Ectodermal cell (in vitro differentiated cells): ENCODE measurements at regions not wholly inside any gene's neighbourhood (a gene's known extent, or its start where the extent isn't known, plus 50 kb on each side); places are given as distances from the start of the nearest gene placed in this dataset.
"Not testable (repeated sequence)": the region's sequence is repeated elsewhere in the genome, so short reads cannot be mapped to it uniquely, and the experiment has no call there.

Source experiments
- H3K27ac ChIP-seq: 2 replicates; pipeline ENCODE4 v1.7.0; 2013; ENCODE audit warnings: mild to moderate bottlenecking, low read depth, low read length; ENCODE audit not compliant: insufficient read depth, poor library complexity, severe bottlenecking
- H3K27me3 ChIP-seq: 2 replicates; pipeline ENCODE4 v1.7.0; 2013; ENCODE audit warnings: mild to moderate bottlenecking, low read length; ENCODE audit not compliant: insufficient read depth, control insufficient read depth, poor library complexity, severe bottlenecking
- H3K36me3 ChIP-seq: one replicate; pipeline ENCODE4 v1.7.0; 2013; ENCODE audit warnings: low read length; ENCODE audit not compliant: control insufficient read depth, insufficient read depth
- H3K4me1 ChIP-seq: one replicate; pipeline ENCODE4 v1.7.0; 2013; ENCODE audit warnings: low read length; ENCODE audit not compliant: control insufficient read depth, insufficient read depth
- H3K4me3 ChIP-seq: 2 replicates; pipeline ENCODE4 v1.7.0; 2013; ENCODE audit warnings: low read depth, low read length, control low read depth; ENCODE audit not compliant: insufficient read depth
- H3K9me3 ChIP-seq: 2 replicates; pipeline ENCODE4 v1.7.0; 2013; ENCODE audit warnings: mild to moderate bottlenecking, low read length, moderate library complexity; ENCODE audit not compliant: control insufficient read depth
- WGBS, 2 experiments: methylation state at CpG; one replicate each; pipeline ENCODE4 v1.1.7; 2013; ENCODE audit warnings: missing lambda C conversion rate in 2 of 2; 5-methylcytosine and 5-hydroxymethylcytosine counted together

DNA sequence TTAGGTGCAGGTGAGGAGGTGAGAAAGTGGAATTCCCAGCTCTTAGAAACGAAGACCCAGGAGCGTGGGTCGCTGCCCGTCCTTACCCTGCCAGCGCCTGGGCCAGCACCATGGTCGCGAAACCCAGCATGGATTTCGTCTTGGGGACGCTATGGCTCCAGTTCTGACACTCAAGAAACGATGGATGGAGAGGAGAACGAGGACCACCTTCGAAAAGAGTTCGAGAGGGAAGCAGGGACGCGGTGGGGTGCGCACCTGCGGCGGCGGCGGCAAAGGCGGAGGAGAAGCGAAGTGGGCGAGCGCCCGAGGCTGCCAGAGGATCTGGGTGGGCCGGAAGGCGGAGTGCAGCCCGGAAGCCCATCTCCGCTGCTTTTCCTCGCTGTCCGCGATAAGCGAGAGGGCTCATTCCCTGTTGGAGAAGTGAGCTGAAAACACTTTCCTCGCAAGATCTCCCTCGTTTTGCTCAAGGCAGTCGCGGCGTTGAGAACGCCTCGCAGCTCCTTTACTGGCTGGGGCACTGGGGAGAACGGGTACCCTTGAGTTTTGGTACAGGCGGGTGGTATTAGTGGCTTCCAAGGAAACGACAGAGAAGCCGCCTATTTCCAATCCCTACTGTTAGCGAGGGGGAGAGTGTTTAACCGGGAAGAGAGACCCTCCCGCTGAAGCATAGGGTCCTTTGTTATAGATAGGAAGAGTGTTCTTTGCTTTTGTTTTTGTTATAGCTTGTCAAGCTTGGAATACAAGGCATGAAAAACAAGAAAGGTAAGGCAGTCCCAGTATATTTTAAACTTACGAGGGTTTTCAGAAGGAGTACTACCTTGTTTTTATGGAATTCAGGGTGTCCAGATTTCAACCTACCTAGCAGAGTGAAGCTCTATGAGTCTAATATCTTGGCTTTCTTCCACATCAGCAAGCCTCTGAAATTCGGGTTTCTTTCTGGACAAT is 109.5 kb downstream of the TRIM27 start:
- Histone ChIP-seq H3K27me3 (peaks cover 100% of the 10 kb centered on the region), H3K27ac (no peak overlapping the region), H3K4me1 (no peaks in the 10 kb centered on the region), H3K4me3 (peak overlapping the region; percentile 30), H3K36me3 (no peaks in the 10 kb centered on the region), H3K9me3 (no peaks in the 10 kb centered on the region)
- 2% methylated on average over 49 of the region's 49 CpGs for WGBS, 2 experiments

DNA sequence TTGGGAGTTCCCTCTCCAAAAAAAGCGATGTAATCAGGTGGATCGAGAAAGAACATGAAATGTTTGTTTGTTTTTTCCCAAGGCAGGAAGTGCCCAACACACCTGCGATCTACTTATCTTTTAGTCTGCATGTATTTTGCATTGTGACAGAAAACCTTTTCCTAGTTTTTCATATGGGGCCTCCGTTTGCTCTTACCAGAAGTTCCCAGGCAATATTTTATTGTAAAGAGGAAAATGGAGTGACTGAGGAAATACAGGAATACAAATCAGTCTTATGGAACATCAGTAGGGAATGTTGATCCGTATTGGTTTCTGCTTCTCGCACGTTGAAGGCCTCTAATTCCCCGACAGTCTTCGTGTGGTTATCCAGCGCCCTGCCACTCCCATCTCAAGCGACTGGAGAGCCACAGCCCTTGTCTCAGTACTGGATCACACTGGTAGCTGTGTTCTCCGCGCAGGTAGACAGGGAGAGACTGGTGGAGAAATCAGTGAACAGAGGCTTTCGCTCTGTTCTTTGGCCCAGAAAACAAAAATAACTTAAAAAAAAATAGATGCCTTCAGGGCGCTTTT is 107.4 kb downstream of the TRIM27 start:
- 30 to 32% methylated on average over 15 of the region's 15 CpGs for WGBS, 2 experiments
- H3K4me3 ChIP-seq, result no peak overlapping the region
- no peak overlapping the region for H3K27ac ChIP-seq

DNA sequence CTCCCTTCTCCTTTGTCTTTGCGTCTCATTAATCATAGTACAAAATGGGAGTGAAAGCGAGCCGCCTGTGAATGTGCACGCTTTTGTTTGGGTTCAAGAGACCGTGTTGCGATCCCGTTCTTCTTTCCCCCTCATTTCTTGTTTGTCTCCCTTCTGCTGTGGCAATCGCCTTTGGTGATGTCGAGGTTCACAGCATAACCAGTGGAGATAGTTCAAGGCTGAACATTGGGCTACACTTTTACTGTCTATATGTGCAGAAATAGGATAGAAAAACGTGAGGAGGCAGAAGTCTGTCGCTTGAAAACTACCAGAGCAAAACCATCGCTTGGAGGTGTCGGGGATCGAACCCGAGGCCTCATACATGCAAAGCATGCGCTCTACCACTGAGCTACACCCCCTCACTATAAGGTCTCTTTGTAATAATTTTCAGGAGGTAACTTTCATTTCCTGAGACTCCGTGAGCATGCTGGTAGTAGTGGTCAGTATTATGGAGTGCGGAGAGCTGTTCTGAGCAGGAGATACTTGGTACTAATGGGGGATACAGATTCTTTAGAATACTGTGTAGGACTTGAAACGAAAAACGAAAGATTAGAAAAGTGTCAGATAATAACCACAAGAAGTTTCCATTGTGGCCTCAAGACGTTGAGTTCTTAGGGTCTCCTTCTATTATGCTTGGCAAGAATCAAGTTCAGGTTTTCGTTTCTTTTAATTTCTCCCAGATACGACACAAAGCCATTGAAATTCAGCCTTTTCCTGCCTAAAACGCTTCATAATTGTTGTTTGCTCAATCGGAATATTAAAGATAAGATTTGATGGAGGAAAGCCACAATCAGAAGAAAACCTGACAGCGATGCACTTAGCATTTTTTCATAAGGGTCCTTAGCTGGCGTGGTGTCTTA is 106.6 kb downstream of the TRIM27 start:
- H3K4me1 ChIP-seq, result no peaks in the 10 kb centered on the region
- H3K9me3 ChIP-seq, result no peaks in the 10 kb centered on the region
- H3K27me3 ChIP-seq, result peaks cover 88% of the 10 kb centered on the region
- WGBS, 2 experiments, result 5 to 7% methylated on average over 27 of the region's 27 CpGs
- no peak overlapping the region for H3K27ac ChIP-seq
- H3K4me3 ChIP-seq, result no peak overlapping the region
- no peaks in the 10 kb centered on the region for H3K36me3 ChIP-seq

More for the DNA sequence above, 107.4 kb downstream of the TRIM27 start:
- Histone ChIP-seq H3K27me3 (peaks cover 90% of the 10 kb centered on the region), H3K36me3 (no peaks in the 10 kb centered on the region), H3K4me1 (no peaks in the 10 kb centered on the region), H3K9me3 (no peaks in the 10 kb centered on the region)

GRCh38 chr6:28817808-28818145 is 106.0 kb downstream of the TRIM27 start:
- H3K4me3 ChIP-seq, result no peak overlapping the region
- no peak overlapping the region for H3K27ac ChIP-seq
- H3K9me3 ChIP-seq, result no peaks in the 10 kb centered on the region
- no peaks in the 10 kb centered on the region for H3K36me3 ChIP-seq
- WGBS, 2 experiments, result 7 to 10% methylated on average over 7 of the region's 7 CpGs
- peaks cover 85% of the 10 kb centered on the region for H3K27me3 ChIP-seq
- H3K4me1 ChIP-seq, result no peaks in the 10 kb centered on the region

DNA sequence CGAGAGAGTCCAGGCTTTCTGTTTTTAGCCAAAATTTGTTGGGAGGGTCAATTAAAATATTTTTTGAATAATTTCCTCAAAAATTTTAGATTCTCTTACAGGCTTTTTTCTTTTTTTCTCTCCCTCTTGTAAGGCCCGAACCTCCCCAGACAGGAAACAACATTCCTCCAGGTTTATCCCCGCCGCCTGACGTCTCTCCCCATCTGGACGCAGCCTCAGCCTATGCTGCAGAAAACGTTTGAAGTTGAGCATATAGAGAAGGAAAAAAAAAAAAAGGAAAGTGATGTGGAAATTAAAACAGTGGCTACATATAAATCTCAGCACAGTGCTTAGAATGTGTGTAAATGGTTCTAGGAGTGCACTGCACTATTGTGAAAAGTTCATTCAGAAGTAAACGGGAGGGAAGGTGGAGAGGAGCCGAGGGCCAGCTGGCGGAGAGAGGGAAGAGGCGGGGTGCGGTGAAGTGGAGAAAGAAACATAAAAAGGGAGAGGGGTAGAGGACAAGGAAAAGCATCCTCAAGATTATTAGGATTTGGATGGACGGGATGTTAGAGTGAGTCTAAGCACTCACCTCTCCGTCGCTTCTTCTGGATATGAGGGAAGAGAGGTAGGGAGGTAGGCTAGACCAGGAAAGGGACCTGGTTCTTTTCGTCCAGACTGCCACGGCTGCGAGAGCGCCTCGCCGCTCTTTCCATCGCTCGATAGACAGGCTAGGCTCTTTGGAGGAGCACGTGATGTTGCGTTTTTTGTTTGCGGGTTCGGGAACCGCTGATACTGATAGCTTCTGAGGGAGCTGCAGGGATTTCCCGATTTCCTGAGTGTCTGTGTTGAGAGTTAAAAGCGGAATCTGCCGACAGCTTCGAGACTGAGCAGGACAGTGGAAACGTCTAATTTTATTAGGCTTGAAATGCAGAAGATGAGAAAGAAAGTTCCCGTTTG is 98.7 kb downstream of the TRIM27 start:
- Histone ChIP-seq H3K27me3 (peaks cover 81% of the 10 kb centered on the region), H3K36me3 (no peaks in the 10 kb centered on the region), H3K27ac (no peak overlapping the region), H3K9me3 (no peaks in the 10 kb centered on the region), H3K4me3 (peak overlapping the region; percentile 23), H3K4me1 (peaks cover 10% of the 10 kb centered on the region)
- 2% methylated on average over 33 to 34 of the region's 34 CpGs for WGBS, 2 experiments

- H3K9me3 ChIP-seq, result no peaks in the 10 kb centered on the region
- H3K27ac ChIP-seq, result no peak overlapping the region
- H3K36me3 ChIP-seq, result no peaks in the 10 kb centered on the region
- 13 to 15% methylated on average over 16 of the region's 16 CpGs for WGBS, 2 experiments
- H3K4me1 ChIP-seq, result peaks cover 10% of the 10 kb centered on the region
- H3K4me3 ChIP-seq, result peak overlapping the region; percentile 23
- peaks cover 78% of the 10 kb centered on the region for H3K27me3 ChIP-seq
Measured at GRCh38 chr6:28825732-28826293, 98.0 kb downstream of the TRIM27 start.

DNA sequence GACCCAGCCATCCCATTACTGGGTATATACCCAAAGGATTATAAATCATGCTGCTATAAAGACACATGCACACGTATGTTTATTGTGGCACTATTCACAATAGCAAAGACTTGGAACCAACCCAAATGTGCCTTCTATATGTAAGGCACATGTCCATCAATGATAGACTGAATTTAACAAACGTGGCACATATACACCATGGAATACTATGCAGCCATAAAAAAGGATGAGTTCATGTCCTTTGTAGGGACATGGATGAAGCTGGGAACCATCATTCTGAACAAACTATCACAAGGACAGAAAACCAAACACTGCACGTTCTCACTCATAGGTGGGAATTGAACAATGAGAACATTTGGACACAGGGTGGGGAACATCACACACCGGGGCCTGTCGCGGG is 92.1 kb downstream of the TRIM27 start:
- not testable (repeated sequence) for H3K27ac ChIP-seq

DNA sequence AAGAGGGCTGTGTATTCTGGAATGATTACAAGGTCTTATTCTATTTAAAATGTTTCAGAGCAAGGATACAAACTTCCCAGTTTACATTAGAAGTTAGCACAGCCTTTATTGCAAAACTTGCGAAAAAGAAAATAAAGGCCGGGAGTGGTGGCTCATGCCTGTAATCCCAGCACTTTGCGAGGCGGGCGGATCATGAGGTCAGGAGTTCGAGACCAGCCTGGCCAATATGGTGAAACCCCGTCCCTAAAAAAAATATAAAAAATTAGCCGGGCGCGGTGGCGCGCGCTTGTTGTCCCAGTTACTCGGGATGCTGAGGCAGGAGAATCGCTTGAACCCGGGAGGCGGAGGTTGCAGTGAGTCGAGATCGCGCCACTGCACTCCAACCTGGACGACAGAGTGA is 87.1 kb downstream of the TRIM27 start:
- not testable (repeated sequence) for H3K9me3 ChIP-seq, H3K4me1 ChIP-seq, H3K36me3 ChIP-seq, H3K27ac ChIP-seq, H3K4me3 ChIP-seq
- peaks cover 24% of the 10 kb centered on the region for H3K27me3 ChIP-seq
- 84 to 85% methylated on average over 19 to 20 of the region's 21 CpGs for WGBS, 2 experiments

More for the DNA sequence above, 92.1 kb downstream of the TRIM27 start:
- not testable (repeated sequence) for H3K4me1 ChIP-seq, H3K36me3 ChIP-seq, H3K4me3 ChIP-seq, H3K9me3 ChIP-seq
- WGBS, 2 experiments, result 76 to 88% methylated on average over 4 to 6 of the region's 6 CpGs
- peaks cover 29% of the 10 kb centered on the region for H3K27me3 ChIP-seq

- Histone ChIP-seq H3K27me3 (peaks cover 24% of the 10 kb centered on the region), H3K27ac (peak overlapping the region; percentile 77)
- WGBS, 2 experiments, result 0% methylated on average over 11 of the region's 11 CpGs
Measured at GRCh38 chr6:28838289-28838633, 85.5 kb downstream of the TRIM27 start.

More at GRCh38 chr6:28838289-28838633, 85.5 kb downstream of the TRIM27 start:
- Histone ChIP-seq H3K4me1 (no peaks in the 10 kb centered on the region), H3K9me3 (no peaks in the 10 kb centered on the region), H3K4me3 (peak overlapping the region; percentile 99), H3K36me3 (no peaks in the 10 kb centered on the region)
